H1 (cell line): ENCODE measurements at regions not wholly inside any gene's neighbourhood (a gene's known extent, or its start where the extent isn't known, plus 50 kb on each side); places are given as distances from the start of the nearest gene placed in this dataset.

Experiments
- CTCF ChIA-PET: fragments of 300-600 bp; sonication (Branson Sonifier 250); formaldehyde crosslinking; loops from one replicate; lab custom pipeline; 2021; ENCODE audit not compliant: partially characterized antibody; lab: Charles Lee
- POLR2A ChIA-PET: fragments of 300-600 bp; sonication (Branson Sonifier 250); formaldehyde crosslinking; loops from one replicate; lab custom pipeline; 2021; ENCODE audit warnings: inconsistent platforms; ENCODE audit not compliant: partially characterized antibody; lab: Charles Lee
- DNase-seq, 2 experiments: peaks; one replicate each; pipeline versions ENCODE4 v3.0.0 to v3.0.0-alpha.2; 2010 to 2022; ENCODE audit warnings: low spot score in 2 of 2, low read depth in 1 of 2, mixed read lengths in 1 of 2
- FAIRE-seq: peaks from 2 replicates; lab custom pipeline; 2011; peaks lifted over from hg19 to GRCh38; lab: Jason Lieb, UNC
- H2AFZ ChIP-seq: 2 replicates; pipeline ENCODE4 v1.8.1; 2012; ENCODE audit warnings: low read length, inconsistent platforms
- H2AK5ac ChIP-seq: 2 replicates; pipeline ENCODE4 v1.6.1; 2013; ENCODE audit warnings: low read depth, low read length
- H2BK120ac ChIP-seq: replicated peaks from 2 replicates; pipeline ENCODE3; 2013; ENCODE audit warnings: low read depth, low read length, inconsistent platforms
- H2BK12ac ChIP-seq: 2 replicates; pipeline ENCODE4 v1.6.1; 2013; ENCODE audit warnings: low read depth, low read length
- H2BK15ac ChIP-seq: 2 replicates; pipeline ENCODE4 v1.6.1; 2013; ENCODE audit warnings: low read length
- H2BK20ac ChIP-seq: 2 replicates; pipeline ENCODE4 v1.6.1; 2013; ENCODE audit warnings: low read length
- H2BK5ac ChIP-seq: 2 replicates; pipeline ENCODE4 v1.6.1; 2013; ENCODE audit warnings: low read depth, low read length
- H3K14ac ChIP-seq: 2 replicates; pipeline ENCODE4 v1.6.1; 2013; ENCODE audit warnings: inconsistent platforms; ENCODE audit not compliant: insufficient read length
- H3K18ac ChIP-seq: 2 replicates; pipeline ENCODE4 v1.6.1; 2013; ENCODE audit warnings: low read length; ENCODE audit errors: extremely low read depth
- H3K23ac ChIP-seq: 2 replicates; pipeline ENCODE4 v1.6.1; 2013; ENCODE audit warnings: inconsistent platforms; ENCODE audit not compliant: insufficient read length
- H3K23me2 ChIP-seq: 2 replicates; pipeline ENCODE4 v1.6.1; 2013; ENCODE audit warnings: low read depth, low read length
- H3K27ac ChIP-seq: 2 replicates; pipeline ENCODE4 v1.6.1; 2011; ENCODE audit warnings: low read depth, low read length, inconsistent platforms
- H3K27me3 ChIP-seq, 4 experiments: replicated peaks in 1 of 4; 1 replicate in 1 of 4; 2 replicates in 3 of 4; pipeline versions ENCODE4 v1.6.1 to v1.8.1; 2011 to 2013; ENCODE audit warnings: low read length in 3 of 4, mild to moderate bottlenecking in 3 of 4, inconsistent platforms in 2 of 4, mixed read lengths in 2 of 4, moderate library complexity in 1 of 4; ENCODE audit not compliant: control insufficient read depth in 3 of 4, insufficient read depth in 3 of 4; ENCODE audit errors: extremely low read depth in 1 of 4
- H3K36me3 ChIP-seq, 4 experiments: 2 replicates each; pipeline versions ENCODE4 v1.6.1 to v1.8.1; 2011 to 2013; ENCODE audit warnings: mild to moderate bottlenecking in 4 of 4, low read length in 3 of 4, moderate library complexity in 2 of 4, control low read depth in 1 of 4, inconsistent platforms in 1 of 4; ENCODE audit not compliant: insufficient read depth in 4 of 4, control insufficient read depth in 2 of 4
- H3K4ac ChIP-seq: replicated peaks from 2 replicates; pipeline ENCODE3; 2013; ENCODE audit warnings: low read length, low read depth, mixed read lengths, inconsistent platforms; ENCODE audit not compliant: insufficient read length
- H3K4me1 ChIP-seq, 4 experiments: replicated peaks in 1 of 4; 1 replicate in 1 of 4; 2 replicates in 3 of 4; pipeline versions ENCODE4 v1.6.1 to v1.8.1; 2011 to 2013; ENCODE audit warnings: low read length in 3 of 4, inconsistent platforms in 2 of 4, mixed read lengths in 1 of 4; ENCODE audit not compliant: insufficient read depth in 4 of 4, control insufficient read depth in 3 of 4
- H3K4me2 ChIP-seq, 2 experiments: 2 replicates each; pipeline versions ENCODE4 v1.6.1 to v1.8.1; 2011 to 2013; ENCODE audit warnings: low read depth in 2 of 2, low read length in 2 of 2, control low read depth in 1 of 2, inconsistent platforms in 1 of 2, mild to moderate bottlenecking in 1 of 2; ENCODE audit not compliant: insufficient read depth in 1 of 2
- H3K4me3 ChIP-seq, 4 experiments: fragments of 200-600, 300-600 bp in 1 of 4; sonication (generic), shearing (Covaris generic), sonication (Bioruptor Twin) in 1 of 4; 2 replicates each; pipeline versions ENCODE4 v1.5.1 to v1.8.1; 2011 to 2016; ENCODE audit warnings: low read length in 4 of 4, low read depth in 3 of 4, control low read depth in 2 of 4, inconsistent platforms in 2 of 4, mild to moderate bottlenecking in 2 of 4, mixed read lengths in 1 of 4, moderate library complexity in 1 of 4; ENCODE audit not compliant: insufficient read depth in 2 of 4; ENCODE audit errors: extremely low read depth in 1 of 4
- H3K56ac ChIP-seq: replicated peaks from 2 replicates; pipeline ENCODE3; 2013; ENCODE audit warnings: low read depth, mild to moderate bottlenecking, mixed read lengths, low read length, inconsistent platforms; ENCODE audit not compliant: insufficient read length
- H3K79me1 ChIP-seq: 2 replicates; pipeline ENCODE4 v1.6.1; 2013; ENCODE audit warnings: low read depth, low read length, control low read depth
- H3K79me2 ChIP-seq, 2 experiments: 2 replicates each; pipeline versions ENCODE4 v1.6.1 to v1.8.1; 2012 to 2013; ENCODE audit warnings: low read length in 2 of 2, mild to moderate bottlenecking in 2 of 2, inconsistent platforms in 1 of 2; ENCODE audit not compliant: insufficient read depth in 2 of 2, control insufficient read depth in 1 of 2
- H3K9ac ChIP-seq, 4 experiments: replicated peaks in 1 of 4; 1 replicate in 1 of 4; 2 replicates in 3 of 4; pipeline versions ENCODE4 v1.6.1 to v1.8.1; 2011 to 2013; ENCODE audit warnings: low read depth in 3 of 4, low read length in 3 of 4, control low read depth in 2 of 4, mild to moderate bottlenecking in 2 of 4, moderate library complexity in 2 of 4, inconsistent platforms in 1 of 4; ENCODE audit errors: extremely low read depth in 1 of 4
- H3K9me3 ChIP-seq, 2 experiments: 2 replicates each; pipeline versions ENCODE4 v1.6.1 to v1.8.1; 2012 to 2013; ENCODE audit warnings: mild to moderate bottlenecking in 2 of 2, moderate library complexity in 2 of 2, control low read depth in 1 of 2, inconsistent platforms in 1 of 2, low read depth in 1 of 2, low read length in 1 of 2, mixed read lengths in 1 of 2; ENCODE audit not compliant: insufficient read depth in 2 of 2
- H4K20me1 ChIP-seq, 2 experiments: replicated peaks in 1 of 2; 2 replicates each; pipeline versions ENCODE3 to v1.8.1; 2011 to 2013; ENCODE audit warnings: inconsistent platforms in 2 of 2, low read length in 2 of 2, mild to moderate bottlenecking in 1 of 2; ENCODE audit not compliant: insufficient read depth in 2 of 2, control insufficient read depth in 1 of 2
- H4K5ac ChIP-seq: 2 replicates; pipeline ENCODE4 v1.6.1; 2013; ENCODE audit warnings: low read length, low read depth, mixed read lengths, inconsistent platforms; ENCODE audit not compliant: insufficient read length
- H4K8ac ChIP-seq: 2 replicates; pipeline ENCODE4 v1.8.0; 2013; ENCODE audit warnings: mild to moderate bottlenecking, moderate library complexity, low read length, inconsistent platforms; ENCODE audit not compliant: insufficient read depth; ENCODE audit errors: extremely low read depth
- H4K91ac ChIP-seq: replicated peaks from 2 replicates; pipeline ENCODE3; 2013; ENCODE audit warnings: low read length, mixed read lengths, inconsistent platforms; ENCODE audit not compliant: insufficient read length
- ATF2 ChIP-seq: IDR thresholded peaks from 2 replicates; pipeline ENCODE4 v1.6.1; 2012; ENCODE audit warnings: low read length, inconsistent platforms
- BRCA1 ChIP-seq: IDR thresholded peaks from 2 replicates; pipeline ENCODE4 v1.6.1; 2012; ENCODE audit warnings: low read depth, low read length, improper control_type of control experiment
- CBX5 ChIP-seq: fragments of 300-800, 300-1000 bp; sonication (generic); IDR thresholded peaks from 2 replicates; pipeline ENCODE4 v1.7.1; 2016; ENCODE audit warnings: antibody characterized with exemption, low read length, low read depth
- CTBP2 ChIP-seq: IDR thresholded peaks from 2 replicates; pipeline ENCODE4 v1.7.0; 2011; ENCODE audit warnings: borderline replicate concordance, mild to moderate bottlenecking, moderate library complexity, mixed read lengths, low read length; ENCODE audit not compliant: insufficient read depth, insufficient read length
- GABPA ChIP-seq: IDR thresholded peaks from 2 replicates; pipeline ENCODE4 v1.6.1; 2011; ENCODE audit warnings: mild to moderate bottlenecking, low read length, moderate library complexity, borderline replicate concordance; ENCODE audit not compliant: insufficient read depth
- NANOG ChIP-seq: IDR thresholded peaks from 2 replicates; pipeline ENCODE4 v1.6.1; 2011; ENCODE audit warnings: low read length, low read depth, mild to moderate bottlenecking, inconsistent platforms; ENCODE audit not compliant: insufficient read depth, poor library complexity, severe bottlenecking
- SIN3A ChIP-seq, 2 experiments: IDR thresholded peaks in 1 of 2; conservative IDR thresholded peaks in 1 of 2; 2 replicates each; pipeline ENCODE4 v1.6.1; 2011 to 2012; ENCODE audit warnings: low read length in 2 of 2, improper control_type of control experiment in 1 of 2, low read depth in 1 of 2, mild to moderate bottlenecking in 1 of 2
- SUZ12 ChIP-seq: fragments of 200-600 bp; sonication (generic); IDR thresholded peaks from 2 replicates; pipeline ENCODE4 v1.6.1; 2012; ENCODE audit warnings: mild to moderate bottlenecking, inconsistent platforms, low read length, moderate library complexity, mixed read lengths
- TAF7 ChIP-seq: optimal IDR thresholded peaks from 2 replicates; pipeline ENCODE3; 2011; ENCODE audit warnings: low read depth, mild to moderate bottlenecking, inconsistent platforms, low read length, moderate library complexity, borderline replicate concordance
- USF2 ChIP-seq: IDR thresholded peaks from 2 replicates; pipeline ENCODE4 v1.6.1; 2011; ENCODE audit warnings: low read length, improper control_type of control experiment
- WGBS, 2 experiments: shearing (Covaris generic) in 1 of 2; methylation state at CpG; one replicate each; pipeline versions ENCODE4 v1.1.6 to v1.1.7; 2013 to 2015; ENCODE audit warnings: low lambda C conversion rate in 2 of 2, mixed read lengths in 2 of 2, inconsistent platforms in 1 of 2, low coverage in 1 of 2, missing lambda C conversion rate in 1 of 2; ENCODE audit not compliant: insufficient replicate concordance in 2 of 2, insufficient coverage in 1 of 2, insufficient read length in 1 of 2; ENCODE audit errors: extremely low coverage in 1 of 2, missing lambda C conversion rate in 1 of 2; 5-methylcytosine and 5-hydroxymethylcytosine counted together

GRCh38 chr12:92444763-92445162 lies 258.0 kb upstream of the PLEKHG7 start:
- H3K36me3 ChIP-seq = no peaks in the 10 kb centered on the region
- no peak overlapping the region for H2AFZ ChIP-seq
- no peak overlapping the region for H3K27ac ChIP-seq
- no peak overlapping the region for H2BK15ac ChIP-seq
- H3K9ac ChIP-seq = no peak overlapping the region
- no peak for FAIRE-seq
- no peak overlapping the region for H2AK5ac ChIP-seq
- no peak overlapping the region for H3K4ac ChIP-seq
- no peak overlapping the region for H2BK5ac ChIP-seq
- H3K4me2 ChIP-seq = no peak overlapping the region
- H3K23me2 ChIP-seq = no peaks in the 10 kb centered on the region
- no peak overlapping the region for H2BK20ac ChIP-seq
- no peak for DNase-seq
- ChIA-PET CTCF (interaction anchor here (0.6 kb wide), 1 partner anchor 227 kb away, joined by 3 read pairs; no protein-coding TSS in a partner anchor), POLR2A (no interaction called here)
- H3K4me1 ChIP-seq = no peaks in the 10 kb centered on the region
- H3K79me2 ChIP-seq = no peaks in the 10 kb centered on the region
- no peak overlapping the region for H4K5ac ChIP-seq
- no peak overlapping the region for H3K23ac ChIP-seq
- H4K8ac ChIP-seq = no peak overlapping the region
- H3K18ac ChIP-seq = no peak overlapping the region
- no peak overlapping the region for H2BK12ac ChIP-seq
- no peaks in the 10 kb centered on the region for H4K20me1 ChIP-seq
- H3K27me3 ChIP-seq = no peaks in the 10 kb centered on the region
- H4K91ac ChIP-seq = no peak overlapping the region
- TF ChIP-seq CTBP2 (no peak), BRCA1 (no peak), SUZ12 (no peak), USF2 (no peak), NANOG (no peak), ATF2 (no peak), TAF7 (no peak), GABPA (no peak), SIN3A (conservative IDR thresholded peaks at IDR 0.05 in 1 of 2, IDR thresholded peaks at IDR 0.05 in 1 of 2; ENCODE audit: low read depth in 1 of 2, low read length in 2 of 2) (no peak), CBX5 (no peak)
- no peak overlapping the region for H3K56ac ChIP-seq
- no peaks in the 10 kb centered on the region for H3K9me3 ChIP-seq
- H2BK120ac ChIP-seq = no peak overlapping the region
- H3K79me1 ChIP-seq = no peaks in the 10 kb centered on the region
- WGBS, 2 experiments = 96% methylated on average over 9 of the region's 9 CpGs; no CpG with 5 or more reads in 1 of the 2 experiments
- H3K4me3 ChIP-seq = no peak overlapping the region
- H3K14ac ChIP-seq = no peak overlapping the region
